ENCODE measurements at regions not wholly inside any gene's neighbourhood (a gene's known extent, or its start where the extent isn't known, plus 50 kb on each side); places are given as distances from the start of the nearest gene placed in this dataset.

GRCh38 chr20:6882561-6883291 lies 115.2 kb downstream of the BMP2 start:
- no peak for TF ChIP-seq CTCF (conservative IDR thresholded peaks at IDR 0.05)
- H3K27ac ChIP-seq: no peak overlapping the region

DNA sequence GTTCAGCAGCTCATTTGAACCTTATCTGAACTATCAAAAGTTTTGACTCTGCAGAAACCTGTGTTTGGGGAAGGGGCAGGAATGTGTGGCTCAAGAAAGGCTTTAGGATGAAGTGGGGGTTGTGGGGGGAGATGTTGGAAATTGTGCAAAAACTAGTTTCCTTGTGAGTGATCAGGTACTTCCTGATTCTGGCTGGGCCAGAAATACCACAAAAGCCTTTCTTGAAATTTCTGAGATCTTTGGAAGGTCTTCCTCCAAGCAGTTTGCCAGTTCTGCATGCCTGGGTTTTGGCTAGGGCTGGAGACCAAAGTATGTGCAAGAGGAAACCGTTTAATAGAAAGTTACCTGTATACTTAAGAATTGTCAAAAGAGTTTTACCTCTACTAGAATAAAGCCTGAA lies 116.6 kb downstream of the BMP2 start:
- H3K27ac ChIP-seq: no peak overlapping the region
- no peak for TF ChIP-seq CTCF (conservative IDR thresholded peaks at IDR 0.05)

DNA sequence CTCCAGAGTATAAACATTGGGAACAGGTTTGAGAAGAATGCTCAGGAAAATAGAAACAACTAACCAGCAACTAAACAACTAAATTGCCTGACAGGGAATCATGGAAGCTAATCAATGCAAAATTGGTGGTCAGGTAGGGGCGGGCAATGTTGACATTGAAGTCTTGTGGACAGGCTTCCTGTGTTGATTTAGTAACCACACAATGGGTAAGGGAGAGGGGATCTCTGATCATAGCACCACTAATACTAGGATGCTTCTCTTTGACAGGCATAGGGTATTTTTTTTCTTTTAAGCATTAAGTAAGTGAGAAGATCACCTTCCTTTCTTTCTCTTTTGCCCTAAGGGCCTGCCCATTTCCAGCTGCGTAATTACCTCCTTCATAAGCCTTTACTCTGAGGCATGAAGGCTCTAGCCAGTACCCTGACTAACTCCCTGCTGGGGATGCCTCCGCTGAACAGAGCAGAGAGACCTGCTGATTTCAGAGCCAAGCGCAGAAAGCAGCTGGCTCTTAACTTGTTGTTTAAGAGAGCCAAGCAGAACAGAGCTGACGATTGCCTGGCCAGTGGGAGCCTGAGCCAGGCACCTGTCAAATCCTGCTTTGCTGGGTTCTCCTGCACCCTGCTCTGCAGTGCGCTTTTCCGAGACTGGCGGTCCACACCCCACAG lies 118.7 kb downstream of the BMP2 start:
- TF ChIP-seq CTCF (conservative IDR thresholded peaks at IDR 0.05): no peak
- H3K27ac ChIP-seq: no peak overlapping the region

DNA sequence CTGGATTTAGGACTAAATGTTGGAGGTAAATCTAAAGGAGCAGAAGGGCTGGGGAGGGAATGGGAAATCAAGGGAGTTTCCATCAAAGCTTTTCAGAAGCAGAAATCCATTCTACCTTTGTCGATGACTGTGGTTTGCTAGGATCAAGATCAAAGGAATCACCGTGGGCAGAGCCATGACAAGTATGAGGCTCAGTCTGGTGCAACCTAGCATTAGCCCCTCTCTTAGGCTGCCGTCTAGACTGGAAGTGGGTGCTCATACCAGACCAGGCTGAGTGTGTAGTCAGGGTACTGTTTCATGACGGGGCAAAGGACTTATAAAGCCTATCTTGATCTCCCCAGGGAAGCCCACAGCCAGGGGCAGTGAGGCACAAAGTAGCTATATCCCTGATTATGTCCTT lies 120.5 kb downstream of the BMP2 start:
- no peak for TF ChIP-seq CTCF (conservative IDR thresholded peaks at IDR 0.05)
- H3K27ac ChIP-seq: no peak overlapping the region

DNA sequence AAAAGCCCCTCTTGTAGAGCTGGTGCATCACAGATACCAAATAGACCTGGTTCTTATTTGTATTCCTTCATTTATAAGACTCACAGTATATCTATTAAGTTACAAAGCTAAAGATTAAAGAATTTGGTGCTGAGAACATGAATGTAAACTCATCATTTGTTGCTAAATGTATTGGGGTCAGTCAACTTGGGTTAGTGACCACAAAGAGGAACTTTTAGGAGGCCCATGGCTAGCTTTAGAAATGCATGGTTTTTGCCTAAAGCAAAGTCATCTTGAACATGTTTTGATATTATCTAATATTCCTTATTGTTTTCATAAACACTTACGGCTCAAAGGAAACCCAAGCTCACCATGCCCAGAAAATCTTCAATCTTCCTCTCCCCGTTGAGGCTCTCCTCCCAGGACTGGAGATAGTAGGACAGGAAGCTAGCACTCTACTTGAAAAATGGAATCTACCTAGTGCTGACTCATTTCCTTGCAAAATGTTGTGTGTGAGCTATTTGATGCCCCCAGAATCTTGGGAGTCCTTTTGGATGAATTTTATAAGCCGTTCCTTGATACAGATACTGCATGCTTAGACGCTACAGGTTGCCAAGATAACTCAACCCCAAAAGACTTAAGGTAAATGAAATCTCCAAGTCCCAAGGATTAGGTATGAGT lies 121.4 kb downstream of the BMP2 start:
- no peak overlapping the region for H3K27ac ChIP-seq
- no peak for TF ChIP-seq CTCF (conservative IDR thresholded peaks at IDR 0.05)

DNA sequence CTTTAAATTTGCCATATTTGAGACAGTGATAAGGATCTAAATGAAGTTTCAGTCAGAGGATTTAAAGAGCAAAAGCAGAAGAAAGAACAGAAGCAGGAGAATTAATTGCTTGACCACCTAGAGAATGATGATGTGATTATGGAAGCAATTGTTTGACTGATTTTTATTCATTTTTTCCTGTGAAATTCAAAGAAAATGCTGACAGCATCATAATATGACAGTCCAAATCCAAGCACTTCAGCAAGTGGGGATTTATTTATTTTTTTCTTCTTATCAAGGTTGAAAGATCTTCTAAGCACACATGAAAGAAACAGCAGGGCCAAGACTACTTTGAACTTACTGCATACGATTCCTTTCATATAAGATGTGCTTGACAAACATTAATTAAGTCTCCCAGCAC lies 125.2 kb downstream of the BMP2 start:
- TF ChIP-seq CTCF (conservative IDR thresholded peaks at IDR 0.05): no peak
- no peak overlapping the region for H3K27ac ChIP-seq

- TF ChIP-seq CTCF (conservative IDR thresholded peaks at IDR 0.05): no peak
- no peak overlapping the region for H3K27ac ChIP-seq
Observed at GRCh38 chr20:6898928-6899327, 131.4 kb downstream of the BMP2 start.
